Left lung (tissue), 4 donors: ENCODE measurements at regions not wholly inside any gene's neighbourhood (a gene's known extent, or its start where the extent isn't known, plus 50 kb on each side); places are given as distances from the start of the nearest gene placed in this dataset.
A peak's percentile ranks its signal among the peaks of the same experiment; 100 is the strongest.

Source experiments
- ATAC-seq: fragments of 200-7000 bp; cut with Tn5 transposase; one replicate; pipeline ENCODE4 v1.9.1; 2020; ENCODE audit warnings: moderate library complexity
- DNase-seq, 4 donors: peaks; one replicate each; pipeline ENCODE4 v3.0.0-alpha.2; 2013 to 2020
- H3K27ac ChIP-seq, 2 donors: fragments of 200-600 bp; sonication (generic) in 1 of 2; one replicate each; pipeline versions ENCODE4 v1.5.0 to v1.8.0; 2020 to 2021
- H3K27me3 ChIP-seq, 2 donors: fragments of 200-600 bp; sonication (generic) in 1 of 2; one replicate each; pipeline versions ENCODE4 v1.5.0 to v1.8.0; 2020 to 2021
- H3K36me3 ChIP-seq, 2 donors: fragments of 200-600 bp; sonication (generic) in 1 of 2; one replicate each; pipeline versions ENCODE4 v1.5.0 to v1.8.0; 2020 to 2021
- H3K4me1 ChIP-seq, 2 donors: fragments of 200-600 bp; one replicate each; pipeline ENCODE4 v1.8.0; 2021
- H3K4me3 ChIP-seq, 2 donors: fragments of 200-600 bp; sonication (generic) in 1 of 2; one replicate each; pipeline versions ENCODE4 v1.5.0 to v1.8.0; 2020 to 2021; ENCODE audit warnings: mild to moderate bottlenecking in 1 of 2
- H3K9me3 ChIP-seq, 2 donors: fragments of 200-600 bp; sonication (generic) in 1 of 2; one replicate each; pipeline versions ENCODE4 v1.5.0 to v1.8.0; 2020 to 2021
- CTCF ChIP-seq, 2 donors: fragments of 200-600 bp; sonication (generic) in 1 of 2; IDR thresholded peaks; one replicate each; pipeline versions ENCODE4 v1.5.0 to v1.8.0; 2021; ENCODE audit warnings: antibody characterized with exemption in 2 of 2
- intact Hi-C, 2 donors: fragments of 100-400 bp; cut with DNase I; formaldehyde crosslinking; loops; one replicate each; pipeline versions ENCODE4 v1.11.2 to v1.14.2; 2022
- donor health status: DM: no; HTN: yes; CAD: no.
- donor health status: DM: no; HTN: no; CAD: no.

GRCh38 chr6:169960521-169960885, 209.1 kb downstream of the ERMARD start:
- Histone ChIP-seq H3K27ac (no peak overlapping the region), H3K4me1 (peaks cover 0 to 16% of the 10 kb centered on the region in 2 donors), H3K9me3 (no peaks in the 10 kb centered on the region), H3K27me3 (peaks cover 13 to 75% of the 10 kb centered on the region in 2 donors), H3K36me3 (no peaks in the 10 kb centered on the region), H3K4me3 (no peak overlapping the region)
- DNase-seq: peak in 1 of 4 donors; percentile 67
- ATAC-seq: no peak
- intact Hi-C loops: no loop called here
- no peak for TF ChIP-seq CTCF (IDR thresholded peaks at IDR 0.05)

- Histone ChIP-seq H3K36me3 (no peaks in the 10 kb centered on the region), H3K4me3 (no peak overlapping the region), H3K27me3 (peaks cover 13 to 77% of the 10 kb centered on the region in 2 donors), H3K27ac (no peak overlapping the region), H3K4me1 (peaks cover 0 to 16% of the 10 kb centered on the region in 2 donors), H3K9me3 (no peaks in the 10 kb centered on the region)
- intact Hi-C loops: no loop called here
- DNase-seq (no peak), ATAC-seq (no peak)
- no peak for TF ChIP-seq CTCF (IDR thresholded peaks at IDR 0.05)
Measured at GRCh38 chr6:169960003-169960344, 208.6 kb downstream of the ERMARD start.

GRCh38 chr6:169959136-169960002, 207.9 kb downstream of the ERMARD start:
- DNase-seq (peak in 3 of 4 donors; percentile 24 to 72 (median 44)), ATAC-seq (peak; percentile 51)
- H3K36me3 ChIP-seq: no peaks in the 10 kb centered on the region
- peaks cover 13 to 73% of the 10 kb centered on the region in 2 donors for H3K27me3 ChIP-seq
- no peak overlapping the region for H3K4me3 ChIP-seq
- no peaks in the 10 kb centered on the region for H3K9me3 ChIP-seq
- intact Hi-C loops: no loop called here
- peaks cover 0 to 16% of the 10 kb centered on the region in 2 donors for H3K4me1 ChIP-seq
- H3K27ac ChIP-seq: no peak overlapping the region
- no peak for TF ChIP-seq CTCF (IDR thresholded peaks at IDR 0.05)

GRCh38 chr6:169958510-169958909, 207.1 kb downstream of the ERMARD start:
- Histone ChIP-seq H3K4me1 (peaks cover 0 to 16% of the 10 kb centered on the region in 2 donors), H3K27me3 (peaks cover 13 to 68% of the 10 kb centered on the region in 2 donors), H3K36me3 (no peaks in the 10 kb centered on the region), H3K27ac (no peak overlapping the region), H3K4me3 (no peak overlapping the region), H3K9me3 (no peaks in the 10 kb centered on the region)
- ATAC-seq: no peak
- DNase-seq: no peak
- no peak for TF ChIP-seq CTCF (IDR thresholded peaks at IDR 0.05)
- intact Hi-C loops: no loop called here

- H3K4me3 ChIP-seq: no peak overlapping the region
- H3K36me3 ChIP-seq: no peaks in the 10 kb centered on the region
- peaks cover 13 to 57% of the 10 kb centered on the region in 2 donors for H3K27me3 ChIP-seq
- intact Hi-C loops: no loop called here
- no peak overlapping the region for H3K27ac ChIP-seq
- TF ChIP-seq CTCF (IDR thresholded peaks at IDR 0.05): no peak
- H3K9me3 ChIP-seq: no peaks in the 10 kb centered on the region
- DNase-seq (peak in 1 of 4 donors; percentile 51), ATAC-seq (no peak)
- H3K4me1 ChIP-seq: peaks cover 0 to 16% of the 10 kb centered on the region in 2 donors
Measured at GRCh38 chr6:169957351-169957963, 206.0 kb downstream of the ERMARD start.
